Dendritic cell treated with granulocyte-macrophage colony-stimulating factor and Interleukin-4, amounts not matched to agents 40 ng/mL and 50 ng/mL, for 4 days (primary cell): ENCODE measurements at regions not wholly inside any gene's neighbourhood (a gene's known extent, or its start where the extent isn't known, plus 50 kb on each side); places are given as distances from the start of the nearest gene placed in this dataset.

Experiments
- H3K27ac Mint-ChIP-seq: one replicate; pipeline ENCODE4 v1.8.0; 2022; ENCODE audit warnings: mild to moderate bottlenecking, mixed read lengths
- H3K27me3 Mint-ChIP-seq: one replicate; pipeline ENCODE4 v1.8.0; 2022; ENCODE audit warnings: mild to moderate bottlenecking, mixed read lengths
- H3K36me3 Mint-ChIP-seq: one replicate; pipeline ENCODE4 v1.8.0; 2022; ENCODE audit warnings: low read depth, mixed read lengths
- H3K4me1 Mint-ChIP-seq: one replicate; pipeline ENCODE4 v1.8.0; 2022; ENCODE audit warnings: low read depth, mixed read lengths
- H3K4me3 Mint-ChIP-seq: one replicate; pipeline ENCODE4 v1.8.0; 2022; ENCODE audit warnings: mild to moderate bottlenecking, moderate library complexity, mixed read lengths
- H3K9me3 Mint-ChIP-seq: one replicate; pipeline ENCODE4 v1.8.0; 2022; ENCODE audit warnings: mixed read lengths
- intact Hi-C: fragments of 100-400 bp; cut with micrococcal nuclease; formaldehyde crosslinking; loops from one replicate; pipeline ENCODE4 v1.15.0; 2022

GRCh38 chr22:22043296-22044078, 60.9 kb upstream of the TOP3B start:
- Mint-ChIP-seq H3K4me1 (no peaks in the 10 kb centered on the region), H3K9me3 (no peaks in the 10 kb centered on the region), H3K27me3 (no peaks in the 10 kb centered on the region), H3K4me3 (no peak overlapping the region), H3K36me3 (no peaks in the 10 kb centered on the region), H3K27ac (no peak overlapping the region)
- intact Hi-C loops = no loop called here

- Mint-ChIP-seq H3K27ac (no peak overlapping the region), H3K27me3 (no peaks in the 10 kb centered on the region), H3K9me3 (no peaks in the 10 kb centered on the region), H3K4me3 (no peak overlapping the region), H3K36me3 (no peaks in the 10 kb centered on the region), H3K4me1 (no peaks in the 10 kb centered on the region)
- intact Hi-C loops = no loop called here
Measured at GRCh38 chr22:22042599-22043295, 60.2 kb upstream of the TOP3B start.

GRCh38 chr22:22042009-22042408, 59.4 kb upstream of the TOP3B start:
- Mint-ChIP-seq H3K27ac (no peak overlapping the region), H3K27me3 (no peaks in the 10 kb centered on the region), H3K9me3 (no peaks in the 10 kb centered on the region), H3K36me3 (no peaks in the 10 kb centered on the region), H3K4me3 (no peak overlapping the region), H3K4me1 (no peaks in the 10 kb centered on the region)
- intact Hi-C loops = no loop called here

DNA sequence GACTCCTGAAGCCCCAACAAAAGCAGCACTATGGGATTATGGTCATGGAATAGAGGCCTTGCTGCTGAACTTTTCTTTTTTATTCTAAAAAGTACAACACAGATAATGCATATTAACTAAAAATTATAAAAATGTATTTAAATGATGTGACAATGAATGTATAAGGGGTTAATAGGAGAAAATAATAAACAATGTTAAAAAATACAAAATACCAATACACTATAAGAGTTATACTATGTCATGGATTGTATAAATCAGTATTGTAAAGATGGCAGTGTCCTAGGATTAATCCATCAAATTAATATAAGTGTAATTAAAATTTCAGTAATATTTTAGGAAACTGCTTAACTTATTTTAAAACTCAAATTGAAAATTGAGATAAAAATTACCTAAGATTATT, 58.3 kb upstream of the TOP3B start:
- H3K4me3 Mint-ChIP-seq = no peak overlapping the region
- H3K4me1 Mint-ChIP-seq = no peaks in the 10 kb centered on the region
- intact Hi-C loops = no loop called here
- no peaks in the 10 kb centered on the region for H3K36me3 Mint-ChIP-seq
- H3K9me3 Mint-ChIP-seq = no peaks in the 10 kb centered on the region
- no peaks in the 10 kb centered on the region for H3K27me3 Mint-ChIP-seq
- no peak overlapping the region for H3K27ac Mint-ChIP-seq

- Mint-ChIP-seq H3K36me3 (no peaks in the 10 kb centered on the region), H3K27me3 (no peaks in the 10 kb centered on the region), H3K9me3 (no peaks in the 10 kb centered on the region), H3K4me1 (no peaks in the 10 kb centered on the region), H3K4me3 (no peak overlapping the region), H3K27ac (no peak overlapping the region)
- intact Hi-C loops = no loop called here
Measured at GRCh38 chr22:22040472-22040871, 57.9 kb upstream of the TOP3B start.

GRCh38 chr22:22039286-22040074, 56.9 kb upstream of the TOP3B start:
- H3K9me3 Mint-ChIP-seq = no peaks in the 10 kb centered on the region
- H3K4me3 Mint-ChIP-seq = no peak overlapping the region
- no peaks in the 10 kb centered on the region for H3K27me3 Mint-ChIP-seq
- H3K36me3 Mint-ChIP-seq = no peaks in the 10 kb centered on the region
- intact Hi-C loops = loop anchor here (10.0 kb wide), 1 partner anchor 95 kb away; no protein-coding TSS in a partner anchor
- H3K27ac Mint-ChIP-seq = no peak overlapping the region
- H3K4me1 Mint-ChIP-seq = no peaks in the 10 kb centered on the region

DNA sequence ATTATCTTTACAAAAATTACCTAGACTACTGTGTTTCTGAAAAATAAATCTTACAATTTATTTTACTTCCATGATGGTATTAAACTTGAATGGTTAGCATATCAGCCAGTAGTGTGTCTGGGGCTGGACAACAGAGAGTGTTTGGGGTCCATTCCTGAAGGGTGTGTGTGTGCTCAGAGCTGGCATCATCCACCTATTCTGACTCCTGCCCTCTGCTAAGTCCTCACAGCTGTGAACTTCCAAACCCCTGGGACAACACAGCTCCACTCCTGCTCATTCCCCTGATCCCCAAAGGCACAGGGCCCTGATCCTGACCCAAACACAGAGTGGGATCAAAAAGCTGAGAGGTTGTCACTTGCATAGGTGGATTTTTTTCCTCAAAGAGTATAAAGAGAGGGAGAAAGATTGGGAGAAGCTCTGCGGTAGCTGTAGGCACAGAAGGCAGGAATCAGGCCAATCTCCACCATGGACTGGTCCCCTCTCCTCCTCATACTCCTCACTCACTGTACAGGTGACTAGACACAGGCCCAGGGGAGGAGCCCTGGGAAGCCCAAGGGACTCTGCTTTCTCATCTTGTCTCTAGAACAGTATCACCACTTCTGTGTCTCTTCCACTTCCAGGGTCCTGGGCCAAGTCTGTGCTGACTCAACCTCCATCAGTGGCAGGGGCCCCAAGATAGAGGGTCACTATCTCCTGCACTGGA, 55.7 kb upstream of the TOP3B start:
- H3K27ac Mint-ChIP-seq = no peak overlapping the region
- H3K27me3 Mint-ChIP-seq = no peaks in the 10 kb centered on the region
- no peaks in the 10 kb centered on the region for H3K9me3 Mint-ChIP-seq
- intact Hi-C loops = loop anchor here (10.0 kb wide), 1 partner anchor 96 kb away; no protein-coding TSS in a partner anchor
- H3K36me3 Mint-ChIP-seq = no peaks in the 10 kb centered on the region
- no peak overlapping the region for H3K4me3 Mint-ChIP-seq
- H3K4me1 Mint-ChIP-seq = no peaks in the 10 kb centered on the region

DNA sequence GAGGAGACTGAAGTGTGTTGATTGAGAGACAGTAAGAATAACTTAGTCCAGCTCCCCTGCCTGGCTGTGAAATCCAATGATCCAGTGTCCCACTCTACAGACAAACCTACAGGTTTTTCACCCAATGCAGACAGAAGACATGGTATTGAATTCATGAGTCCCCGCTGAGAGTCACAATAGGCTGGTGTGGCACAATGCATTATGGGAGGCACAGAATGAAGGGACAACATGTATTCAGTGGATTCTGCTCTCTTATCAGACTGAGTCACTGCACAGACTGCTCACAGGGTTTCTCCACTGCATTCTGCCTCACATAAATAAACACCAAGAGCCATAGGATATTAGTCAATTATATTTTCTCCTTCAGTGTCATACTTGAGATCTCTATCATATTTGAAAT, 55.2 kb upstream of the TOP3B start:
- Mint-ChIP-seq H3K9me3 (no peaks in the 10 kb centered on the region), H3K4me1 (no peaks in the 10 kb centered on the region), H3K27ac (no peak overlapping the region), H3K4me3 (no peak overlapping the region), H3K27me3 (no peaks in the 10 kb centered on the region), H3K36me3 (no peaks in the 10 kb centered on the region)
- intact Hi-C loops = loop anchor here (10.0 kb wide), 1 partner anchor 97 kb away; no protein-coding TSS in a partner anchor

DNA sequence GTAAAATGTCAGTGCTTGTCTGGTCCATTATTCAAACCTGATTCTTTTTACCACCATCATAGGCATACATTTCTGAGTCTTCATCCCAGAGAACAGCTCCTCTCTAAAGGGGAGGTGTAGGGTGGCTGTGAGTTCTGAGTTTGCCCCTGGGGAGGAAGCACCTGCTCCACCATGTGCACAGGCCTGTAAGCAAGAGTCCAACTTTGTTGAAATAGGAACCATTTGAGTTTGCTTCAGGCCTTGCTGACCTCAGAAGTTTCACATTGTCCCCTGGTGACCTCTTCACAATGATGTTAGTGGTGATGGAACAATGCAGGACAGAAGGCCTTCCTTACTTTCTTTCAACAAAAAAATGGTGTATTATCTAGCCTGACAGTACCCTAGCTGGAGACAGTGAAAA, 54.6 kb upstream of the TOP3B start:
- Mint-ChIP-seq H3K27me3 (no peaks in the 10 kb centered on the region), H3K4me1 (no peaks in the 10 kb centered on the region), H3K9me3 (no peaks in the 10 kb centered on the region), H3K4me3 (no peak overlapping the region), H3K36me3 (no peaks in the 10 kb centered on the region), H3K27ac (no peak overlapping the region)
- intact Hi-C loops = loop anchor here (10.0 kb wide), 1 partner anchor 98 kb away; no protein-coding TSS in a partner anchor

DNA sequence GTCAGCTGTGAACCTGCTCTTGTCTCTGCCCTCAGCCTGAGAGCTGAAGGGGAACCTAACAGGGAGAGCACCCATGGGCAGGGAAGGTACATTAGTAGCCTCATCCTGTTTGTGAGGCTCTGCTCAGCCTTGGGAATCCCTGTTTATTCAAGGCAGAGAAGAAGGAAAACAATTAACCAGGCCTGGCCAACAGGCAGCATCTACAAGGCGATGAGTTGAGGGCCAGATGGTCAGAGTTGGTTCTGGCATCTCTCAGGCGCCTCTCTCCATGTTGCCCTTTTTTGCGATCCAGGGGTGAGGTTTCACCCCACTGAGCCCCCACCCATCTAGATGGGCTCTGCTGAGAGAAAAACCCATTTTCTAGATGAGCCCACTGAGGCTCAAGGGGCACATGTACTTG, 54.0 kb upstream of the TOP3B start:
- Mint-ChIP-seq H3K27me3 (no peaks in the 10 kb centered on the region), H3K27ac (no peak overlapping the region), H3K9me3 (no peaks in the 10 kb centered on the region), H3K36me3 (no peaks in the 10 kb centered on the region), H3K4me1 (no peaks in the 10 kb centered on the region), H3K4me3 (no peak overlapping the region)
- intact Hi-C loops = loop anchor here (10.0 kb wide), 1 partner anchor 98 kb away; no protein-coding TSS in a partner anchor

DNA sequence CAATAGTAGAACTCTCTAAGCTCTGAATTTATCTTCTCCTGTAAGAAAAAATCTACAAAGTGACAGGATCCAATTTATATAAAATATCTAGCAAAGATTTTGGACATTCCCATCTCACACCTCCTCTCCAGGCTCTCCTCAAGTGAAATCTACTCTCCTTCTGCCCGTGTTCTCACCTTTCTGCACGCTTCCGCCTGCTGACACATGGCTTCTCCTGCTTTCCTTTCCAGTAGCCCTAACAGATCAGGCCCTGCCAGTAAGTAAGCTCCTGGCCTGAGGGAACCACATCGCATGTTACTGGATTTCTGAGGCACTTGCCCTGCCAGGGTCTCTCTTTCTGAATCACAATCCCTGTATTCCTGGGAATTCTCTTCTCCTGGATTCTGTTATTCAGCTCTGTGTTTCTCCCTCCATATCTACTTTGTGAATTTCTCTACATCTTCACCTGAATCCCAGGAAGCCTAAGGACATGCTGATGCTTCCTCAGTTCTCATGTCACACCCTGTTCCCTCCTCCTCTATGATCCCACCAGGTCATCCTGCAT, 53.3 kb upstream of the TOP3B start:
- no peak overlapping the region for H3K4me3 Mint-ChIP-seq

DNA sequence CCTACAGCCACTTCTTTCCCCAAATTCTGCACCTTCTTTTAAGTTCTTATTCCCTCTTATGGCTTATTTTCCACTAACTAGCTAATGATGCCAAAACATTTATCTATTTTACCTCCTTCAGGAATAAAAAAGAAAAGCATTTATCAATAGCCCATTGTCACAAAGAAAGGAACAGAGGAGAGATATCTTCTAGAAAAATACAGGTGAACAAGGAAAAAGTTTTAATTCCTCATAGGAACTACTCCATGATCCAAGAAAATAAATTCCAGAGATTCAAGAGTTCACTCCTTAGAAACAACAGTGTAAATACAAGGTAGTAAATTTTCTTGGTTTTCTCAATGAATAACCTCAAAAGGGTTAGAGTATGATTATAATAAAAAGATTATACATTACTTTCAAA, 52.6 kb upstream of the TOP3B start:
- Mint-ChIP-seq H3K27me3 (no peaks in the 10 kb centered on the region), H3K4me3 (no peak overlapping the region), H3K27ac (no peak overlapping the region), H3K36me3 (no peaks in the 10 kb centered on the region), H3K9me3 (no peaks in the 10 kb centered on the region), H3K4me1 (no peaks in the 10 kb centered on the region)
- intact Hi-C loops = loop anchor here (10.0 kb wide), 1 partner anchor 100 kb away; no protein-coding TSS in a partner anchor

More for the DNA sequence above, 53.3 kb upstream of the TOP3B start:
- Mint-ChIP-seq H3K36me3 (no peaks in the 10 kb centered on the region), H3K27me3 (no peaks in the 10 kb centered on the region), H3K27ac (no peak overlapping the region), H3K4me1 (no peaks in the 10 kb centered on the region), H3K9me3 (no peaks in the 10 kb centered on the region)
- intact Hi-C loops = loop anchor here (10.0 kb wide), 1 partner anchor 99 kb away; no protein-coding TSS in a partner anchor

- Mint-ChIP-seq H3K4me1 (no peaks in the 10 kb centered on the region), H3K36me3 (no peaks in the 10 kb centered on the region), H3K9me3 (no peaks in the 10 kb centered on the region), H3K4me3 (no peak overlapping the region), H3K27ac (no peak overlapping the region), H3K27me3 (no peaks in the 10 kb centered on the region)
- intact Hi-C loops = loop anchor here (10.0 kb wide), 1 partner anchor 100 kb away; no protein-coding TSS in a partner anchor
Measured at GRCh38 chr22:22034469-22035132, 52.0 kb upstream of the TOP3B start.
